BLaER1 treated with 17β-estradiol and CSF1 and Interleukin-3, amounts not matched to agents 10 nM and 100 nM (cell line): ENCODE measurements at regions not wholly inside any gene's neighbourhood (a gene's known extent, or its start where the extent isn't known, plus 50 kb on each side); places are given as distances from the start of the nearest gene placed in this dataset.

Source experiments
- H3K27ac ChIP-seq, 11 experiments: shearing (Covaris generic); formaldehyde crosslinking; 2 replicates each; pipeline ENCODE4 v1.8.1; 2022
- H3K27me3 ChIP-seq, 11 experiments: shearing (Covaris generic); formaldehyde crosslinking; 2 replicates each; pipeline ENCODE4 v1.8.1; 2022
- H3K36me3 ChIP-seq, 11 experiments: shearing (Covaris generic); formaldehyde crosslinking; 2 replicates each; pipeline ENCODE4 v1.8.1; 2022
- H3K4me1 ChIP-seq, 10 experiments: shearing (Covaris generic); formaldehyde crosslinking; 2 replicates each; pipeline ENCODE4 v1.8.1; 2022
- H3K4me2 ChIP-seq, 11 experiments: shearing (Covaris generic); formaldehyde crosslinking; 2 replicates each; pipeline ENCODE4 v1.8.1; 2022
- H3K4me3 ChIP-seq, 10 experiments: shearing (Covaris generic); formaldehyde crosslinking; 2 replicates each; pipeline ENCODE4 v1.8.1; 2022
- H3K9ac ChIP-seq, 11 experiments: shearing (Covaris generic); formaldehyde crosslinking; 2 replicates each; pipeline ENCODE4 v1.8.1; 2022
- H3K9me3 ChIP-seq, 11 experiments: shearing (Covaris generic); formaldehyde crosslinking; replicated peaks in 1 of 11; 2 replicates each; pipeline ENCODE4 v1.8.1; 2022
- H4K20me1 ChIP-seq, 11 experiments: shearing (Covaris generic); formaldehyde crosslinking; 2 replicates each; pipeline ENCODE4 v1.8.1; 2022
- Cebpa-rat ChIP-seq, 11 experiments: shearing (Covaris generic); IDR thresholded peaks; 2 replicates each; pipeline ENCODE4 v1.8.1; 2022

DNA sequence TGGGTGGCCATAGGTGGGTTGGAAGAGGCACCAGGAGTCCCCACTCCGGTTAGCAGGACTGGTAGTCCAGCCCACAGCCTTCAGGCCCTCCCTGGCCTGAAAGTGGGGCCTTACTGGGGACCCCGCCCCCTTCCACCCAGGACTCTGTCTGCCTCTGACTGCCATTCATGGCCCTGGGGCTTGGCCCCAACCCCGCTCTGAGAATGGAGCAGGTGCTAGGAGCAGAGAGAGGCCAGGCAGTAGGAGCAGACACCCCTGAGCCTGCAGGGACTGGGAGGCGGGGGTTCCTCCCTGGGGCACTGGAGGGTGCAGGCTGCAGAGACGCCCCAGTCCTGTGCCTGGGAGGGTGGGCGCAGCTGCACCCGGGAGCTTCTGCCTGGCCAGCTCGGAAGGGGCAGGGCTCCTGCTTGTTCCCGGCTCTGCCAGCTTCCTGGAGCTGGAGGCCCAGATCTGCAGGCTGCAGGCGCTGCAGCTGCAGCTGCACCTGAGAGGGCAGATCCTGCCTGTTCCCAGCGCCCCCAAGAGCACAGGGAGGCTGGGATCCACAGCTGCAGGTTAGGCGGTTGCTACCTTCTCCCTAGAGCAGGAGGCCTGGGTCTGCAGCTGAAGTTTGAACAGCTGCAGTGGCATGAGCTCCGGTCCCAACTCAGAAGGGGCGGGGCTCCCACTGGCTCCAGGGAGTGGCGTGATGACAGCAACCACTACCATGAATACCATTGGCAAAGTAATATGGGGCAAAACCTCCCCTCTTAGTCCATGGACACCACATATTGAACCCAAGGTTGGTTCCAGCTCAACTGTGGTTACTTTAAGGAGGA lies 194.7 kb downstream of the SQOR start:
- Histone ChIP-seq H3K27me3 (no peaks in the 10 kb centered on the region), H3K9me3 (peaks cover 11 to 49% (median 32%) of the 10 kb centered on the region in 11 experiments), H3K4me3 (no peak overlapping the region), H3K4me2 (no peak overlapping the region), H3K9ac (no peak overlapping the region), H3K4me1 (no peaks in the 10 kb centered on the region), H4K20me1 (no peaks in the 10 kb centered on the region), H3K27ac (no peak overlapping the region), H3K36me3 (no peaks in the 10 kb centered on the region)
- TF ChIP-seq Cebpa-rat (IDR thresholded peaks at IDR 0.05) = no peak

DNA sequence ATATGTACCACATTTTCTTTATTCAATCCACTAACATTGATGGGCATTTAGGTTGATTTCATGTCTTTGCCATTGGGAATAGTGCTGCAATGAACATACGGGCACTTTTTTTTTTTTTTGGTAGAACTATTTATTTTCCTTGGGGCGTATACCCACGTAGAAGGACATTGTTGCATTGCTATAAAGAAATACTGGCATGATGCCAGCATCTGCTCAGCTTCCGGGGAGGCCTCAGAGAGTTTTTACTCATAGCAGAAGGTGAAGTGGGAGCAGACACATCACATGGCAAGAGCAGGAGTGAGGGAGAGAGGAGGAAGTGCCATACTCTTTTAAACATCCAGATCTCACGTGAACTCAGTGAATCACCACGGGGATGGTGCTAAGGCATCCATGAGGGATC lies 197.0 kb downstream of the SQOR start:
- Histone ChIP-seq H4K20me1 (no peaks in the 10 kb centered on the region), H3K4me3 (no peak overlapping the region), H3K27ac (no peak overlapping the region), H3K27me3 (no peaks in the 10 kb centered on the region), H3K9ac (no peak overlapping the region), H3K9me3 (peaks cover 5 to 44% (median 26%) of the 10 kb centered on the region in 11 experiments; a peak in 20 of 22 replicates), H3K36me3 (no peaks in the 10 kb centered on the region), H3K4me2 (no peak overlapping the region), H3K4me1 (no peaks in the 10 kb centered on the region)
- no peak for TF ChIP-seq Cebpa-rat (IDR thresholded peaks at IDR 0.05)

DNA sequence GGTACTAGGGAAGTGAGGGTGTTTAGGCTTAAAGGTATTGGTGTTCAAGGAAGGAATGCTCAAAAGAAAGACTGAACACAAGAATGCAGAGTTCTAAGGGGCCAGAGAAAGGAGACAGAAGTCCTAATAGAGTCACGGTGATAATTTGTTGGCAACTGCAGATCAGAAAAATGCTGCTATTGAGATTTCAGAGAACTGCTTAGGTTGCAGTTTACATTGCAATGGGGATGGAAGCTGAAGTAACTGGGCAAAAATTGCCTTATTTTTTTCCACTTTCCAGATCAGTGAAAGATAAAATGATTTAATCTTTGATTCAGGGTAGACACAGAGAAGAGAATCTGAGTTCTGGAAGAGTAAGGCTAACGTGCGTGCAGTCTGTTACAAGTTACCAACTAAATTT lies 199.8 kb downstream of the SQOR start:
- Histone ChIP-seq H4K20me1 (no peaks in the 10 kb centered on the region), H3K27me3 (no peaks in the 10 kb centered on the region), H3K4me1 (peaks cover 0 to 13% (median 3%) of the 10 kb centered on the region in 10 experiments; a peak in 7 of 20 replicates), H3K4me2 (no peak overlapping the region), H3K27ac (no peak overlapping the region), H3K36me3 (no peaks in the 10 kb centered on the region), H3K9me3 (peaks cover 5 to 33% (median 25%) of the 10 kb centered on the region in 11 experiments; a peak in 20 of 22 replicates), H3K9ac (no peak overlapping the region), H3K4me3 (no peak overlapping the region)
- TF ChIP-seq Cebpa-rat (IDR thresholded peaks at IDR 0.05) = no peak

DNA sequence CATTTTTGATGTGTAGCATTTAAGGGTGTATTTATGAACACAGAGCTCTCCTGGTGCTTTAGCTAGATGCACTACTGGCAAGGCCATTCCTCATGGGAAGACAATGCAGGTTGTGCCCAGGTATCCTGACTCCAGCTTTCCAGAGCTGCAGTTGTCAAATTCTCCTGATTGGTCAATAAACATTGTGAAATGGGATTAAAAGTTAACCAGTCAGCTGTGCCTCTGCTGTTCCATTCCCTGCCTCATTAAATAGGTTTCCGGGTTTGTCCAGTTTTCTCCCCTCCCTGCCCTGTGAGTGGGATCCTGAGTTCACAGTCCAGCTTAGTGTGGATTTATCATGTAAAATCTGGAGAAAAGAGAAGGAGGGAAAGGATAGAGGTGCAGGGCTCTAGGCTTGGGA lies 207.3 kb downstream of the SQOR start:
- Histone ChIP-seq H3K9ac (no peak overlapping the region), H3K4me3 (no peak overlapping the region), H3K27me3 (peaks cover 0 to 21% (median 0%) of the 10 kb centered on the region in 11 experiments; a peak in 1 of 22 replicates), H3K4me1 (peaks cover 0 to 29% (median 20%) of the 10 kb centered on the region in 10 experiments; a peak in 16 of 20 replicates), H3K4me2 (no peak overlapping the region), H3K36me3 (no peaks in the 10 kb centered on the region), H3K27ac (no peak overlapping the region), H4K20me1 (no peaks in the 10 kb centered on the region), H3K9me3 (peaks cover 0 to 9% (median 5%) of the 10 kb centered on the region in 11 experiments; a peak in 11 of 22 replicates)
- no peak for TF ChIP-seq Cebpa-rat (IDR thresholded peaks at IDR 0.05)

DNA sequence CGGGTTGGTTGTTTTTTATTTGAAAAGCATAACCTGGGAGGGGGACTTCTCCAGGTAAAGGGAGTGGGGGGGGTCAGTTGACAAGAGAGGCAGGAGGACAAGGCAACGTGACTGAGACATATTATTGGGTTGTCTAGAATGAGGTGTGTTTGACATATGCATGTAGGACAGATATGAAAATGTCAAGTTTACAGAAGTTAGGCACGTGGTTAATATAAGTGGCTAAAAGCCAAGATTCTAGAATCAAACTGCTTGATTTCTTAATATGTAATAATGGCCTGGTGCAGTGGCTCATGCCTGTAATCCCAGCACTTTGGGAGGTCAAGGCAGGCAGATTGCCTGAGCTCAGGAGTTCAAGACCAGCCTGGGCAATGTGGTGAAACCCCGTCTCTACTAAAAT lies 212.8 kb downstream of the SQOR start:
- Histone ChIP-seq H3K4me1 (peaks cover 0 to 15% (median 12%) of the 10 kb centered on the region in 10 experiments; a peak in 9 of 20 replicates), H3K27me3 (peaks cover 0 to 58% (median 0%) of the 10 kb centered on the region in 11 experiments; a peak in 6 of 22 replicates), H3K36me3 (peaks cover 0 to 6% (median 0%) of the 10 kb centered on the region in 11 experiments; a peak in 2 of 22 replicates), H4K20me1 (no peaks in the 10 kb centered on the region), H3K9ac (no peak overlapping the region), H3K27ac (no peak overlapping the region), H3K4me2 (no peak overlapping the region), H3K9me3 (peaks cover 38 to 57% (median 51%) of the 10 kb centered on the region in 11 experiments), H3K4me3 (no peak overlapping the region)
- no peak for TF ChIP-seq Cebpa-rat (IDR thresholded peaks at IDR 0.05)

DNA sequence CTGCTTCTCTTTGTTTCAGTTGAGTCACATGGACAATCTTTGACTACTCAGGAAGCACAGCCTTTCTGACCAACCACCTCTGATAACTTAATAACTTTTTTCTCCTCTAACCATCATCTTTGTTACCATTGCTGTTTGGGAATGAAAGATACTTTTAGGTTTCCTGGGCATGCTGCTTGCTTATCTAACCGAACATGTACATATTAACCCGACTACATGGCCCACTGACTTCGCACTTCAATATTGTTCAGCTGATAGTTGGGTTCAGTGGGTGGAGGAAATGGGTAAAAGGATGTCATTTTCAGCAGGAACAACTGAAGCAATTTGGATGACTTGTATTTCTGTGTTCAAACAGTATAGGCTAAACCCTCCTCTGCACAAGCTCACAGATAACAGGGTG lies 214.3 kb downstream of the SQOR start:
- H3K27ac ChIP-seq = no peak overlapping the region
- H3K9ac ChIP-seq = no peak overlapping the region
- H3K36me3 ChIP-seq = peaks cover 0 to 6% (median 0%) of the 10 kb centered on the region in 11 experiments; a peak in 2 of 22 replicates

DNA sequence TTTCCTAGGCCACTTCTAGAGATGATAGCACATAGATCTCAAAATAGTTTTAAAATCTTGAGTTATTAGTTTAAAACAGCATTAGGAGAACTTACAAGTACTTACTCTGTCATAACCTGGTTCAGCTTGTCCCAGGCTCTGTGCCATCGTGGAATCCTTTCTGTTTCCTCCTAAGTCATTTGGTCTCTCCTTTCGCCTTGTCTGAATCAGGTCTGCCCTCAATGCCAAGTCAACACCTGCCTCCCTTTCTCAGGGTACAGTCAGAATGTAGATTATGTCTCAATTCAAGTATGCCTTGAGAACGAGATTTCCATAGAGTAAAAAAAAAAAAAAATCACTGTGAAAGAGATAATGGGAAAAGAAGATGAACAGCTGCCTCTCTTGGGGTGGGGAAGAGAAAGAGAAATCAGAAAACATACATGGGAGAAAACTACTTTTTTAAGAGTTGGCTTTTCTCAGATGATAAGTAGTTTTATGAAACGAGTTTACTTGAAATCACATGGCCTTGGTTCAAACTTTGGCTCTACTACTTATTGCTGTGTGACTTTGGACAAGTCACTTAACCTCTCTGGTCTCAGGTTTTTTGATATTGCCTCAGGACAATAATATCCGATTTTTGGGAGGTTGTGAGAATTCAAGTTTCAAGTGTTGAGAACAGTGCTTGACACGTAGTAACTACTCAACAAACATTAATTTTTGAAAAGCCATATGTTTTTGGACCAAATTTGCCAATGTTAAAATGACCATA lies 219.8 kb downstream of the SQOR start:
- no peaks in the 10 kb centered on the region for H4K20me1 ChIP-seq
- peaks cover 0 to 6% (median 0%) of the 10 kb centered on the region in 11 experiments; a peak in 2 of 22 replicates for H3K36me3 ChIP-seq
- no peak for TF ChIP-seq Cebpa-rat (IDR thresholded peaks at IDR 0.05)
- peaks cover 0 to 11% (median 4%) of the 10 kb centered on the region in 10 experiments; a peak in 6 of 20 replicates for H3K4me1 ChIP-seq
- no peak overlapping the region for H3K4me2 ChIP-seq
- peaks cover 0 to 90% (median 0%) of the 10 kb centered on the region in 11 experiments; a peak in 6 of 22 replicates for H3K27me3 ChIP-seq
- no peak overlapping the region for H3K4me3 ChIP-seq
- H3K27ac ChIP-seq = no peak overlapping the region
- H3K9me3 ChIP-seq = peaks cover 21 to 57% (median 41%) of the 10 kb centered on the region in 11 experiments
- H3K9ac ChIP-seq = no peak overlapping the region

More for the DNA sequence above, 214.3 kb downstream of the SQOR start:
- Histone ChIP-seq H3K9me3 (peaks cover 38 to 66% (median 60%) of the 10 kb centered on the region in 11 experiments), H4K20me1 (no peaks in the 10 kb centered on the region), H3K4me3 (0 out of 20 replicates have a peak overlapping the region, but pooled peaks of 1 of the 10 experiments have one; percentile 1), H3K4me2 (peak overlapping the region in 8 of 11 experiments; percentile 5 to 42 (median 23); a peak in 8 of 22 replicates), H3K4me1 (peaks cover 0 to 15% (median 12%) of the 10 kb centered on the region in 10 experiments; a peak in 9 of 20 replicates), H3K27me3 (peaks cover 0 to 69% (median 0%) of the 10 kb centered on the region in 11 experiments; a peak in 6 of 22 replicates)
- TF ChIP-seq Cebpa-rat (IDR thresholded peaks at IDR 0.05) = no peak

DNA sequence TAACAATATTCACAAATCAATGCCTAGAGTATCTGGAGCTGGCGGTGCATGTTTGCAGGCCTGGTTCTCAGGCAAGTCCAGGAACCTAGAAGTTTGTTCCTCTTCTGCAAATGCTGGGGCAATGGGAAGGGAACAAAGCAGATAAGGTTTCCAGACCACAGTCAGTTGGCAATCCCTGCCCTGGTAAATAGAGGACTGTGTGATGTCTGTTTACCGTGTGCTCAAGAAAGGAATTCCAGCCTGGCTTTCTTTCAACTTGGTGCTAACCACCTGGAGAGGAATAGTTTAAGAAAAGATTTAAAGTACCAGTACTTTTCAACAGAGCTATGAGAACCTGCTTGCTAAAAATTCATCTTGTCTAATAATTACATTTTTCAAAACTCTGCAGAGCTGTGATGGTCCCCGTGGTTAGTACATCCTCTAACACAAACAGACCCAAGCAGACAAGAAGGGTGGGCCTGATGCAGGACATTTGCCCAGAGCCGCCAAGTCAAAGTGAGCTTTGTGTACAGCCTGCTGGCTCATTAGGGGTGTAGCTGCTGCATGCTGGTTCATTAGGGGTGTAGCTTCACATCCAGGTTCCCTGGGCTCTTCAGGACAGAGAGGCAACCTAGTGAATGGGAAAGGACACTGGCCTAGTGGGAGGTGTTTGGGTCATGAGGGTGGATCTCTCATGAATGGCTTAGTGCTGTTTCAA lies 220.5 kb downstream of the SQOR start:
- H3K36me3 ChIP-seq = peaks cover 0 to 6% (median 0%) of the 10 kb centered on the region in 11 experiments; a peak in 2 of 22 replicates
- H3K27me3 ChIP-seq = peaks cover 0 to 87% (median 0%) of the 10 kb centered on the region in 11 experiments; a peak in 6 of 22 replicates
- no peak for TF ChIP-seq Cebpa-rat (IDR thresholded peaks at IDR 0.05)
- peaks cover 14 to 49% (median 34%) of the 10 kb centered on the region in 11 experiments for H3K9me3 ChIP-seq
- H3K4me2 ChIP-seq = no peak overlapping the region; a peak in 1 of 22 replicates
- no peak overlapping the region for H3K9ac ChIP-seq
- no peaks in the 10 kb centered on the region for H4K20me1 ChIP-seq
- peaks cover 0 to 6% (median 0%) of the 10 kb centered on the region in 10 experiments; a peak in 4 of 20 replicates for H3K4me1 ChIP-seq
- H3K27ac ChIP-seq = no peak overlapping the region
- no peak overlapping the region for H3K4me3 ChIP-seq
